ENCODE measurements at regions not wholly inside any gene's neighbourhood (a gene's known extent, or its start where the extent isn't known, plus 50 kb on each side); places are given as distances from the start of the nearest gene placed in this dataset.

DNA sequence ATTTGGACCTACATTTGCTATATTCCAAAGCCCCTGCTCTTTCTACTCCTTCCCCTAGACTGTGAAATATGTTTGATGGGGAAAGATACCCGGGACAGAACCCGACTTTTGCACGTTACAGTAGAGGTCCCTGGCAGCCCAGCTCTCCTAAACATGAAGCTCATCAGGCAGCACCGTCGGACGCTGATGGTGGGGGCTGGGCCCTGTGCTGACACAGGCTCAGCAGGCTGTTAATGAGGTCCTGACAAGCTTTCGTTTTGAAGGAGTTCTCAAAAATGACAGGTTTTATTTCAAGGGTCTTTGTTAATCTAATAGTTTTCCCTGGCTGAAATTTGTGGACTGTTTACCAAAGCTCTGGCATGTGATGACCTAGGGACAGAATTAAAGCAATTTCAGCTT is 102.3 kb downstream of the SLC25A47 start:
- no peak for TF ChIP-seq CTCF (IDR thresholded peaks at IDR 0.05)
- TF ChIP-seq EP300 (IDR thresholded peaks at IDR 0.05) = no peak
- TF ChIP-seq POLR2AphosphoS5 (IDR thresholded peaks at IDR 0.05) = no peak
- TF ChIP-seq POLR2A (IDR thresholded peaks at IDR 0.05; ENCODE audit: low read depth) = no peak
- intact Hi-C loops (cut with DNase I) = no loop called here
- Histone ChIP-seq H3K27me3 (no peaks in the 10 kb centered on the region), H3K36me3 (no peaks in the 10 kb centered on the region), H3K27ac (replicated peaks in 1 of 4) (no peak overlapping the region), H3K4me1 (peaks cover 0 to 10% (median 2%) of the 10 kb centered on the region in 4 donors), H3K4me3 (no peak overlapping the region), H3K9me3 (no peaks in the 10 kb centered on the region)
- WGBS = 69% methylated on average over 6 of the region's 7 CpGs
- DNase-seq (ENCODE audit: extremely low spot score) = no peak

GRCh38 chr14:100426314-100426713 is 103.2 kb downstream of the SLC25A47 start:
- intact Hi-C loops (cut with DNase I) = no loop called here
- H3K27ac ChIP-seq (replicated peaks in 1 of 4) = no peak overlapping the region
- no peaks in the 10 kb centered on the region for H3K9me3 ChIP-seq
- H3K4me1 ChIP-seq = peaks cover 0 to 10% (median 2%) of the 10 kb centered on the region in 4 donors
- H3K4me3 ChIP-seq = no peak overlapping the region
- DNase-seq (ENCODE audit: extremely low spot score) = no peak
- TF ChIP-seq POLR2AphosphoS5 (IDR thresholded peaks at IDR 0.05) = no peak
- no peak for TF ChIP-seq EP300 (IDR thresholded peaks at IDR 0.05)
- no peak for TF ChIP-seq CTCF (IDR thresholded peaks at IDR 0.05)
- TF ChIP-seq POLR2A (IDR thresholded peaks at IDR 0.05; ENCODE audit: low read depth) = no peak
- H3K27me3 ChIP-seq = no peaks in the 10 kb centered on the region
- no peaks in the 10 kb centered on the region for H3K36me3 ChIP-seq
- 93% methylated on average over 12 of the region's 12 CpGs for WGBS

DNA sequence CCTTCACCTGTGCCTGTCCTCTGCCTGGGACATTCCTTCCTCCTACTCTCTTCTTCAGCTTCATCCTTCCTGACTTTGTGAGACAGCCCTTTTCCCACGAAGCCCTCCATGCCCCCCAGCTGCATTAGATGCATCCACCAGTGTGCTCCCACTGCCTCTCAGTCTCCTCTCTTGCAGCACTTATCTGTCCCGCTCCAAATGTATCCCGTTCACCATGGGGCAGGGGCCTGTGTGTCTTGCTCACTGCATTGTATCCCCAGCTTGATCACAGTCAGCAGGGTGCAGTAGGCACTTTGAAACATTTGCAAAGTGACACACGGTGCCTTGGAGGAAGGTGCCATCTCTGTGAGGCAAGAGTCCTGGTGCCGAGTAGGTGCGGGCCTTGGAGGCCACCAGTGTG is 104.0 kb downstream of the SLC25A47 start:
- no peak for DNase-seq (ENCODE audit: extremely low spot score)
- no peaks in the 10 kb centered on the region for H3K36me3 ChIP-seq
- no peak overlapping the region for H3K4me3 ChIP-seq
- 84% methylated on average over 6 of the region's 6 CpGs for WGBS
- H3K4me1 ChIP-seq = peaks cover 0 to 10% (median 2%) of the 10 kb centered on the region in 4 donors
- TF ChIP-seq CTCF (IDR thresholded peaks at IDR 0.05) (no peak), POLR2AphosphoS5 (IDR thresholded peaks at IDR 0.05) (no peak), EP300 (IDR thresholded peaks at IDR 0.05) (no peak), POLR2A (IDR thresholded peaks at IDR 0.05; ENCODE audit: low read depth) (no peak)
- H3K27me3 ChIP-seq = no peaks in the 10 kb centered on the region
- no peaks in the 10 kb centered on the region for H3K9me3 ChIP-seq
- intact Hi-C loops (cut with DNase I) = no loop called here
- H3K27ac ChIP-seq (replicated peaks in 1 of 4) = no peak overlapping the region

DNA sequence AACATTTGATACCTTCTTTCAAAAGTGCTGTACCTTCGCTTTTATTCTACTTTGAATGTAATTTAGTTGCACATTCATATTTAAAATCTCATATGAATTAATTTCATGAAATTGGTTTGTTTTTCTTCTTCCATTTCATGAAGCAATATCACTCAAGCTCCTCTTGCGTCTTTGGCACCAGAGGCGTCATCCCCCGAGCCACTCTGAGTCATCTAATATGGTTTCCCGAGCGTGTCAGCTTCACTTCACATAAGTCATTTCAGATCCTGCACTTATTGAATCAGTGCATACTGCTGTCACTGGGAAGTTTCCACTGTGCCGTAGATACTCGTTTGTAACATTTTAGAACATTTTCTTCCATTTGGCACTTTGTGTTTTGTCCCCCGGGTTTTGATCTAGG is 105.6 kb downstream of the SLC25A47 start:
- Histone ChIP-seq H3K9me3 (no peaks in the 10 kb centered on the region), H3K27ac (replicated peaks in 1 of 4) (no peak overlapping the region), H3K27me3 (no peaks in the 10 kb centered on the region), H3K4me3 (no peak overlapping the region), H3K36me3 (no peaks in the 10 kb centered on the region), H3K4me1 (peaks cover 0 to 6% (median 2%) of the 10 kb centered on the region in 4 donors)
- TF ChIP-seq POLR2AphosphoS5 (IDR thresholded peaks at IDR 0.05) = no peak
- TF ChIP-seq EP300 (IDR thresholded peaks at IDR 0.05) = no peak
- no peak for TF ChIP-seq CTCF (IDR thresholded peaks at IDR 0.05)
- TF ChIP-seq POLR2A (IDR thresholded peaks at IDR 0.05; ENCODE audit: low read depth) = no peak
- WGBS = 83% methylated on average over 9 of the region's 9 CpGs
- intact Hi-C loops (cut with DNase I) = no loop called here
- no peak for DNase-seq (ENCODE audit: extremely low spot score)

GRCh38 chr14:100429537-100429936 is 106.4 kb downstream of the SLC25A47 start:
- 71% methylated on average over 2 of the region's 3 CpGs for WGBS
- Histone ChIP-seq H3K9me3 (no peaks in the 10 kb centered on the region), H3K27ac (replicated peaks in 1 of 4) (no peak overlapping the region), H3K4me1 (peaks cover 0 to 6% (median under 1%) of the 10 kb centered on the region in 4 donors), H3K4me3 (no peak overlapping the region), H3K36me3 (no peaks in the 10 kb centered on the region), H3K27me3 (no peaks in the 10 kb centered on the region)
- TF ChIP-seq POLR2AphosphoS5 (IDR thresholded peaks at IDR 0.05) (no peak), CTCF (IDR thresholded peaks at IDR 0.05) (no peak), EP300 (IDR thresholded peaks at IDR 0.05) (no peak), POLR2A (IDR thresholded peaks at IDR 0.05; ENCODE audit: low read depth) (no peak)
- intact Hi-C loops (cut with DNase I) = no loop called here
- DNase-seq (ENCODE audit: extremely low spot score) = no peak
